H1 (cell line): ENCODE measurements at regions not wholly inside any gene's neighbourhood (a gene's known extent, or its start where the extent isn't known, plus 50 kb on each side); places are given as distances from the start of the nearest gene placed in this dataset.

Source experiments
- GABPA ChIP-seq: IDR thresholded peaks from 2 replicates; pipeline ENCODE4 v1.6.1; 2011; ENCODE audit warnings: mild to moderate bottlenecking, low read length, moderate library complexity, borderline replicate concordance; ENCODE audit not compliant: insufficient read depth
- RNF2 ChIP-seq: fragments of 200-900, 300-1000 bp; sonication (generic); IDR thresholded peaks from 2 replicates; pipeline ENCODE4 v1.7.1; 2016; ENCODE audit warnings: borderline replicate concordance, low read depth, mild to moderate bottlenecking, antibody characterized with exemption, low read length; ENCODE audit not compliant: poor library complexity, severe bottlenecking; ENCODE audit errors: missing control alignments
- SUZ12 ChIP-seq: fragments of 200-600 bp; sonication (generic); IDR thresholded peaks from 2 replicates; pipeline ENCODE4 v1.6.1; 2012; ENCODE audit warnings: mild to moderate bottlenecking, inconsistent platforms, low read length, moderate library complexity, mixed read lengths
- TAF7 ChIP-seq: optimal IDR thresholded peaks from 2 replicates; pipeline ENCODE3; 2011; ENCODE audit warnings: low read depth, mild to moderate bottlenecking, inconsistent platforms, low read length, moderate library complexity, borderline replicate concordance

DNA sequence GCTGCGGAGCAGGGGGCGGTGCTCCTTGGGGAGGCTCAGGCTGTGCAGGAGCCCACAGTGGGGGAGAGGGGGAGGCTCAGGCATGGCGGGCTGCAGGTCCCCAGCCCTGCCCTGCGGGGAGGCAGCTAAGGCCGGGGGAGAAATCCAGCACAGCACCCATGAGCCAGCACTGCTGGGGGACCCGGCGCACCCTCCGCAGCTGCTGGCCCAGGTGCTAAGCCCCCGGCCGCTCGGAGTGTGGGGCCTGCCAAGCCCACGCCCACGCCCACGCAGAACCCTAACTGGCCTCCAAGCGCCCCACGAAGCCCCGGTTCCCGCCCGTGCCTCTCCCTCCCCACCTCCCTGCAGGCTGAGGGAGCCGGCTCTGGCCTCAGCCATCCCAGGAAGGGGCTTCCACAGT is 145.6 kb upstream of the SEL1L start (continued):
- no peak for TF ChIP-seq RNF2
- no peak for TF ChIP-seq TAF7
- TF ChIP-seq SUZ12, result no peak
- no peak for TF ChIP-seq GABPA
